ENCODE measurements at regions not wholly inside any gene's neighbourhood (a gene's known extent, or its start where the extent isn't known, plus 50 kb on each side); places are given as distances from the start of the nearest gene placed in this dataset.

DNA sequence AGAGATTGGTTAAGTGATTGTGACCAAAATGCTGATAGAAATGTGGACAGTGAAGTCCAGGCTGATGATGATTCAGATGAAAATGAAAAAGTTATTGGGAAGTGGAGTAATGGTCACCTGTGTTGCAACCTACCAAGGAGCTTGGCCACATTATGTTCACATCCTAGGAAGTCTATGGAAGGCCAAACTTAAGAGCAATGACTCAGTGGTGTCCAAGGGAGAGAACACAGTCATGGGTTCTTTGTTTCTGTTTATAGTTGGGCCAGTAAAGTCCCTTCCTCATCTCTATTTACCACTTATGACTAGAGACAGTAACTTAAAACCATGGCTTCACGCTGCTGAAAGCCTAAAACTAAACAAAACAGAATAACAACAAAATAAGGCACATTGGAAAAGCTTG is 555.3 kb upstream of the DAB2 start:
- TF ChIP-seq, protein P1, sequence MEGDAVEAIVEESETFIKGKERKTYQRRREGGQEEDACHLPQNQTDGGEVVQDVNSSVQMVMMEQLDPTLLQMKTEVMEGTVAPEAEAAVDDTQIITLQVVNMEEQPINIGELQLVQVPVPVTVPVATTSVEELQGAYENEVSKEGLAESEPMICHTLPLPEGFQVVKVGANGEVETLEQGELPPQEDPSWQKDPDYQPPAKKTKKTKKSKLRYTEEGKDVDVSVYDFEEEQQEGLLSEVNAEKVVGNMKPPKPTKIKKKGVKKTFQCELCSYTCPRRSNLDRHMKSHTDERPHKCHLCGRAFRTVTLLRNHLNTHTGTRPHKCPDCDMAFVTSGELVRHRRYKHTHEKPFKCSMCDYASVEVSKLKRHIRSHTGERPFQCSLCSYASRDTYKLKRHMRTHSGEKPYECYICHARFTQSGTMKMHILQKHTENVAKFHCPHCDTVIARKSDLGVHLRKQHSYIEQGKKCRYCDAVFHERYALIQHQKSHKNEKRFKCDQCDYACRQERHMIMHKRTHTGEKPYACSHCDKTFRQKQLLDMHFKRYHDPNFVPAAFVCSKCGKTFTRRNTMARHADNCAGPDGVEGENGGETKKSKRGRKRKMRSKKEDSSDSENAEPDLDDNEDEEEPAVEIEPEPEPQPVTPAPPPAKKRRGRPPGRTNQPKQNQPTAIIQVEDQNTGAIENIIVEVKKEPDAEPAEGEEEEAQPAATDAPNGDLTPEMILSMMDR (IDR thresholded peaks at IDR 0.05; ENCODE audit: control insufficient read depth, extremely low read depth, insufficient read depth) = no peak

DNA sequence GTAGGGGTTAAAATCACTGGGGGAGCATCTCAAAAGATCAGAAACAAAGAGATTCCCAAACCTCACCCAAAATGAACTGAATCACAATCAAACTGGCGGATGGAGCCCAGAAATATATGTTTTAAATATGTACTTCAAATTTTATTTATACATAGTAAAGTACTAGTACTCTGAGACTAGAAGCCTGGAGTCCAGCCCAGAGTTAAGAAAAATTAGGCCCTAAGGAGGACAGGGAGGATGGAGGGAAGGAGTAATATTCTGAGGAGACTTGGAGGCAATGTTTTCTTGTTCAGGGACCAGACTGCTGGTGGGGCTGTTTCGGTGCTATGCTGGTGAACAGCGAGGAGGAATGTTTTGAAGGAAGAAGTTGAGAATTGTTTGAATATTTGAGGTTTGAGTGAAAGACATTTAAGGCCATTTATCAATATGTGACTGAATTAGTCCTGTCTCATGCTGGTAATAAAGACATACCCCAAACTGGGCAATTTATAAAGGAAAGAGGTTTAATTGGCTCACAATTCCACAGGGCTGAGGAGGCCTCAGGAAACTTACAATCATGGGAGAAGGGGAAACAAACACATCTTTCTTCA is 552.4 kb upstream of the DAB2 start:
- TF ChIP-seq, protein P1 (IDR thresholded peaks at IDR 0.05; ENCODE audit: control insufficient read depth, extremely low read depth, insufficient read depth) = no peak
- no peak overlapping the region for H3K4me3 ChIP-seq (ENCODE audit: low read depth, low read length)
- no peak for DNase-seq (ENCODE audit: low read depth)

More for the DNA sequence above, 555.3 kb upstream of the DAB2 start:
- H3K4me3 ChIP-seq (ENCODE audit: low read depth, low read length) = no peak overlapping the region
- no peak for DNase-seq (ENCODE audit: low read depth)

DNA sequence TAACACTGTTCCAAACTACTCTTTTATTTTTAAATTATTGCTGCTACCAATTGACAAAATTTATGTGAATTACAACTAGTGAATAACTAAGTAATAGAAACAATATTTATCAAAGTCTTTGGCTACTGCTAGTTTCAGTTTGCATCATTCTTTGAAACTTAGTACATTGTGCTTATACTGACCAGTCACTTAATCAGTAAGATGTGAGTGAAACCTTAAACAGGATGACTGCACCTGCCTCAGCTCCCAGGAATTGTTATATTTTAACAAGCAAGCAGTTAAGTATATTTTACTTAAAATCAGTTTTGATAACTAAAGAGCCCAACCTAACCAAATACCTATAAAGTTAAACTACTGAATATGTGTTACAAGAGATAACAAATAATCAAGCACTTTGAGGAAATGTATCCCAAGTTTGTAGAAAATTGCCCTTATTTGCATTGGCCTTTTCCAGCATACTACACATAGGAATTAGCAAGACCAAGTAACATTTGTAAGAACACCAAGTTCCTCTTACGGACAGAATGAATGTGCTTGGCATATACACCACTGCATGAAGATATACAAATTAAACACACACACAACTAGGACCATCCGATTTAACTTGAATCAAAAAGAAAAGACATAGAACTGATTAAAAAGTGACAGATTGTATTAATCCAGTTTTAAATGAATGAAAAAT is 545.5 kb upstream of the DAB2 start:
- TF ChIP-seq, protein P1 (IDR thresholded peaks at IDR 0.05; ENCODE audit: control insufficient read depth, extremely low read depth, insufficient read depth) = no peak
- H3K4me3 ChIP-seq (ENCODE audit: low read depth, low read length) = no peak overlapping the region

DNA sequence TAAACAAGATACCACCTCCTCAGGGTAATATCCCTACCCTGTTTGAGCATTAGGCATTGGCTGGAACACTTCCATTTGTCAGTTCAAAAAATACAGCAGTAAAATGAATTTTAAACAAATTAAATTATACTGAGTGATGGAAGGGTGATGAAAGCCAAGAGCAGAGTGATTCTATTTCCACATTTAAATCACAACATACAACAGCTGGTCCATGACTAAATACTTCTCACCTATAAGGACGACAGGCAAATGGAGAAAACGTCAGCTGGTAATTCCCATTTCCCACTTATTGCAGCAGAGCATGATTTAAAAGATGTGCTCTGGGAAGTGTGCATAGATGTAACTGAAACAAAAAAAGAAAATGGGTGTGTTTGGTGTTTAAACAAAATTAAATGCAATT is 543.6 kb upstream of the DAB2 start:
- no peak for DNase-seq (ENCODE audit: low read depth)
- H3K4me3 ChIP-seq (ENCODE audit: low read depth, low read length) = no peak overlapping the region
- TF ChIP-seq, protein P1 (IDR thresholded peaks at IDR 0.05; ENCODE audit: control insufficient read depth, extremely low read depth, insufficient read depth) = no peak

More for the DNA sequence above, 545.5 kb upstream of the DAB2 start:
- DNase-seq (ENCODE audit: low read depth) = no peak

DNA sequence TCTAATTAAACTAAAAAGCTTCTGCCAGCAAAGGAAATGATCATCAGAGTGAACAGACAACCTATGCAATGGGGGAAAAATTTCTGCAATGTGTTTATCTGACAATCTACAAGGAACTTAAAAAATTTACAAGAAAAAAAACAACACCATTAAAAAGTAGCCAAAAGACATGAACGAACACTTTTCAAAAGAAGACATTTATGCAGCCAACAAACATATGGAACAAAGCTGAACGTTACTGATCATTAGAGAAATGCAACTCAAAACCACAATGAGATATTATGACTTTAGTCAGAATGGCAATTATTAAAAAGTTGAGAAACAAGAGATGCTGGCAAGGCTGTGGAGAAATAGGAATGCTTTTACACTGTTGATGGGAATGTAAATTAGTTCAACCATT is 530.4 kb upstream of the DAB2 start:
- no peak for DNase-seq (ENCODE audit: low read depth)
- TF ChIP-seq, protein P1 (IDR thresholded peaks at IDR 0.05; ENCODE audit: control insufficient read depth, extremely low read depth, insufficient read depth) = no peak
- no peak overlapping the region for H3K4me3 ChIP-seq (ENCODE audit: low read depth, low read length)

DNA sequence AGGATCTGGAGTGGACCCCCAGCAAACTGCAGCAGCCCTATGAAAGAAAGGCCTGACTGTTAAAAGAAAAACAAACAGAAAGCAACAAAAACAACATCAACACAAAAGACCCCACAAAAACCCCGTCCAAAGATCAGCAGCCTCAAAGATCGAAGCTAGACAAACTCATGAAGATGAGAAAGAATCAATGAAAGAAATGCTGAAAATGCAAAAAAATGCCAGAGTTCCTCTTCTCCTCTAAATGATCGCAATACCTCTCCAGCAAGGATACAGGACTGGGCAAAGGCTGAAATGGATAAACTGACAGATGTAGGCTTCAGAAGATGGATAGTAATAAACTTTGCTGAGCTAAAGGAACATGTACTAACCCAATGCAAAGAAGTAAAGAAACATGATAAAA is 526.3 kb upstream of the DAB2 start:
- TF ChIP-seq, protein P1 (IDR thresholded peaks at IDR 0.05; ENCODE audit: control insufficient read depth, extremely low read depth, insufficient read depth) = no peak
- DNase-seq (ENCODE audit: low read depth) = no peak
- H3K4me3 ChIP-seq (ENCODE audit: low read depth, low read length) = no peak overlapping the region

Data from LNCaP clone FGC (cell line).